ENCODE measurements at regions not wholly inside any gene's neighbourhood (a gene's known extent, or its start where the extent isn't known, plus 50 kb on each side); places are given as distances from the start of the nearest gene placed in this dataset.

GRCh38 chr5:6090838-6091237, 287.5 kb downstream of the MED10 start:
- no peak for DNase-seq (ENCODE audit: insufficient read length)
- TF ChIP-seq POLR2AphosphoS5 (IDR thresholded peaks at IDR 0.05; ENCODE audit: low read depth, low read length) (no peak), POLR2A (IDR thresholded peaks at IDR 0.05; ENCODE audit: low read depth, low read length) (no peak)
- FAIRE-seq: no peak

GRCh38 chr5:6090079-6090654, 288.2 kb downstream of the MED10 start:
- no peak for TF ChIP-seq TAF1 (IDR thresholded peaks at IDR 0.05; ENCODE audit: borderline replicate concordance, low read depth, low read length)
- no peak for TF ChIP-seq POLR2AphosphoS5 (IDR thresholded peaks at IDR 0.05; ENCODE audit: low read depth, low read length)
- no peak for TF ChIP-seq POLR2A (IDR thresholded peaks at IDR 0.05; ENCODE audit: low read depth, low read length)
- no peak for DNase-seq (ENCODE audit: insufficient read length)
- no peak for FAIRE-seq

- DNase-seq (ENCODE audit: insufficient read length): no peak
- FAIRE-seq: no peak
- TF ChIP-seq TAF1 (IDR thresholded peaks at IDR 0.05; ENCODE audit: borderline replicate concordance, low read depth, low read length) (no peak), POLR2AphosphoS5 (IDR thresholded peaks at IDR 0.05; ENCODE audit: low read depth, low read length) (no peak), POLR2A (IDR thresholded peaks at IDR 0.05; ENCODE audit: low read depth, low read length) (no peak)
These were observed 289.6 kb downstream of the MED10 start for GRCh38 chr5:6088706-6089105.

GRCh38 chr5:6087576-6087975, 290.8 kb downstream of the MED10 start:
- FAIRE-seq: no peak
- TF ChIP-seq POLR2A (IDR thresholded peaks at IDR 0.05; ENCODE audit: low read depth, low read length) (no peak), POLR2AphosphoS5 (IDR thresholded peaks at IDR 0.05; ENCODE audit: low read depth, low read length) (no peak), TAF1 (IDR thresholded peaks at IDR 0.05; ENCODE audit: borderline replicate concordance, low read depth, low read length) (no peak)
- DNase-seq (ENCODE audit: insufficient read length): no peak

GRCh38 chr5:6086871-6087270, 291.5 kb downstream of the MED10 start:
- FAIRE-seq (no peak), DNase-seq (ENCODE audit: insufficient read length) (no peak)
- TF ChIP-seq TAF1 (IDR thresholded peaks at IDR 0.05; ENCODE audit: borderline replicate concordance, low read depth, low read length) (no peak), POLR2A (IDR thresholded peaks at IDR 0.05; ENCODE audit: low read depth, low read length) (no peak), POLR2AphosphoS5 (IDR thresholded peaks at IDR 0.05; ENCODE audit: low read depth, low read length) (no peak)

GRCh38 chr5:6085341-6085860, 292.9 kb downstream of the MED10 start:
- FAIRE-seq (no peak), DNase-seq (ENCODE audit: insufficient read length) (no peak)
- no peak for TF ChIP-seq POLR2A (IDR thresholded peaks at IDR 0.05; ENCODE audit: low read depth, low read length)
- no peak for TF ChIP-seq POLR2AphosphoS5 (IDR thresholded peaks at IDR 0.05; ENCODE audit: low read depth, low read length)
- no peak for TF ChIP-seq TAF1 (IDR thresholded peaks at IDR 0.05; ENCODE audit: borderline replicate concordance, low read depth, low read length)

GRCh38 chr5:6084836-6085235, 293.5 kb downstream of the MED10 start:
- DNase-seq (ENCODE audit: insufficient read length) (no peak), FAIRE-seq (no peak)
- TF ChIP-seq POLR2AphosphoS5 (IDR thresholded peaks at IDR 0.05; ENCODE audit: low read depth, low read length) (no peak), TAF1 (IDR thresholded peaks at IDR 0.05; ENCODE audit: borderline replicate concordance, low read depth, low read length) (no peak), POLR2A (IDR thresholded peaks at IDR 0.05; ENCODE audit: low read depth, low read length) (no peak)

- TF ChIP-seq TAF1 (IDR thresholded peaks at IDR 0.05; ENCODE audit: borderline replicate concordance, low read depth, low read length) (no peak), POLR2A (IDR thresholded peaks at IDR 0.05; ENCODE audit: low read depth, low read length) (no peak), POLR2AphosphoS5 (IDR thresholded peaks at IDR 0.05; ENCODE audit: low read depth, low read length) (no peak)
- FAIRE-seq: no peak
These were observed 294.0 kb downstream of the MED10 start for GRCh38 chr5:6084376-6084775.

GRCh38 chr5:6083311-6083978, 294.9 kb downstream of the MED10 start:
- FAIRE-seq (no peak), DNase-seq (ENCODE audit: insufficient read length) (no peak)
- TF ChIP-seq POLR2AphosphoS5 (IDR thresholded peaks at IDR 0.05; ENCODE audit: low read depth, low read length): no peak
- no peak for TF ChIP-seq POLR2A (IDR thresholded peaks at IDR 0.05; ENCODE audit: low read depth, low read length)
- TF ChIP-seq TAF1 (IDR thresholded peaks at IDR 0.05; ENCODE audit: borderline replicate concordance, low read depth, low read length): no peak

More at GRCh38 chr5:6084376-6084775, 294.0 kb downstream of the MED10 start:
- DNase-seq (ENCODE audit: insufficient read length): no peak

- FAIRE-seq (no peak), DNase-seq (ENCODE audit: insufficient read length) (no peak)
- TF ChIP-seq POLR2A (IDR thresholded peaks at IDR 0.05; ENCODE audit: low read depth, low read length) (no peak), POLR2AphosphoS5 (IDR thresholded peaks at IDR 0.05; ENCODE audit: low read depth, low read length) (no peak), TAF1 (IDR thresholded peaks at IDR 0.05; ENCODE audit: borderline replicate concordance, low read depth, low read length) (no peak)
These were observed 295.7 kb downstream of the MED10 start for GRCh38 chr5:6082685-6083084.

GRCh38 chr5:6081727-6082210, 296.6 kb downstream of the MED10 start:
- no peak for FAIRE-seq
- TF ChIP-seq TAF1 (IDR thresholded peaks at IDR 0.05; ENCODE audit: borderline replicate concordance, low read depth, low read length): no peak
- TF ChIP-seq POLR2A (IDR thresholded peaks at IDR 0.05; ENCODE audit: low read depth, low read length): no peak
- no peak for TF ChIP-seq POLR2AphosphoS5 (IDR thresholded peaks at IDR 0.05; ENCODE audit: low read depth, low read length)
- DNase-seq (ENCODE audit: insufficient read length): no peak

Measured in GM12892 (cell line).